A673 (cell line): ENCODE measurements at regions not wholly inside any gene's neighbourhood (a gene's known extent, or its start where the extent isn't known, plus 50 kb on each side); places are given as distances from the start of the nearest gene placed in this dataset.

Experiments used
- EZH2 ChIP-seq: fragments of 200-600 bp; sonication (generic); IDR thresholded peaks from 2 replicates; pipeline ENCODE4 v1.6.1; 2017; ENCODE audit warnings: borderline replicate concordance, low read depth, mild to moderate bottlenecking, mixed read lengths, antibody characterized with exemption, low read length; ENCODE audit not compliant: poor library complexity, severe bottlenecking
- TF ChIP-seq, protein P1 (sequence below): fragments of 300-800, 200-600 bp; sonication (generic); conservative IDR thresholded peaks from 2 replicates; pipeline ENCODE4 v1.5.1; 2017; ENCODE audit warnings: low read depth, mild to moderate bottlenecking, antibody characterized with exemption, low read length, moderate library complexity, mixed read lengths

DNA sequence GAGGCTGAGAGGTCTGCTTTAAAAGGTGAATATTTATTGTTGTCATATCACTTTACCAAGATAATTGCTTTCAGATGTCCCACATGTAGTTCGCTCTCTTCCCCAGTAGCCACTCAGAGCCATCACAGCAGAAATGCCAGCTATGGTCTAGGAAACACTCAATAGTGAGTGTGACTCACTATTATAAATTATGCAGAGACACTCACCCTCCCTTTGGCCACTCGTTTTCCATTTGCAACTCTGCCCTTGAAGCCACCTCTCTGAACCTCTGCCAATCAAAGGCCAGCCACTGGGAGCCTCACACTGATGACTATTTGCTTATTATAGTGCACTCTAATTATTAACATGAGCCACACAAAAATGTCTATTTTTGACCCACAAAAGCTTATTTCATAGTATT lies 328.1 kb upstream of the ATP10A start:
- TF ChIP-seq, protein P1, sequence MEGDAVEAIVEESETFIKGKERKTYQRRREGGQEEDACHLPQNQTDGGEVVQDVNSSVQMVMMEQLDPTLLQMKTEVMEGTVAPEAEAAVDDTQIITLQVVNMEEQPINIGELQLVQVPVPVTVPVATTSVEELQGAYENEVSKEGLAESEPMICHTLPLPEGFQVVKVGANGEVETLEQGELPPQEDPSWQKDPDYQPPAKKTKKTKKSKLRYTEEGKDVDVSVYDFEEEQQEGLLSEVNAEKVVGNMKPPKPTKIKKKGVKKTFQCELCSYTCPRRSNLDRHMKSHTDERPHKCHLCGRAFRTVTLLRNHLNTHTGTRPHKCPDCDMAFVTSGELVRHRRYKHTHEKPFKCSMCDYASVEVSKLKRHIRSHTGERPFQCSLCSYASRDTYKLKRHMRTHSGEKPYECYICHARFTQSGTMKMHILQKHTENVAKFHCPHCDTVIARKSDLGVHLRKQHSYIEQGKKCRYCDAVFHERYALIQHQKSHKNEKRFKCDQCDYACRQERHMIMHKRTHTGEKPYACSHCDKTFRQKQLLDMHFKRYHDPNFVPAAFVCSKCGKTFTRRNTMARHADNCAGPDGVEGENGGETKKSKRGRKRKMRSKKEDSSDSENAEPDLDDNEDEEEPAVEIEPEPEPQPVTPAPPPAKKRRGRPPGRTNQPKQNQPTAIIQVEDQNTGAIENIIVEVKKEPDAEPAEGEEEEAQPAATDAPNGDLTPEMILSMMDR = no peak
- TF ChIP-seq EZH2 = no peak
